ENCODE measurements at regions not wholly inside any gene's neighbourhood (a gene's known extent, or its start where the extent isn't known, plus 50 kb on each side); places are given as distances from the start of the nearest gene placed in this dataset.

- Histone ChIP-seq H3K4me2 (ENCODE audit: low read length) (no peak overlapping the region), H3K79me2 (ENCODE audit: low read length) (no peaks in the 10 kb centered on the region), H3K9me3 (ENCODE audit: insufficient read depth, low read length) (no peaks in the 10 kb centered on the region), H3K36me3 (replicated peaks; ENCODE audit: low read depth, low read length) (no peaks in the 10 kb centered on the region), H3K9ac (ENCODE audit: low read length) (no peak overlapping the region), H3K4me1 (ENCODE audit: low read length) (no peaks in the 10 kb centered on the region), H4K20me1 (ENCODE audit: insufficient read depth, low read length) (no peaks in the 10 kb centered on the region), H3K27ac (ENCODE audit: low read length) (no peak overlapping the region), H2AFZ (ENCODE audit: low read depth, low read length) (no peak overlapping the region), H3K27me3 (ENCODE audit: low read depth, low read length) (peaks cover 14% of the 10 kb centered on the region; the same call in 1 of the 2 replicates), H3K4me3 (ENCODE audit: low read length) (no peak overlapping the region)
- peak; percentile 75 for TF ChIP-seq CTCF (IDR thresholded peaks at IDR 0.05; ENCODE audit: low read depth, low read length)
- TF ChIP-seq EZH2phosphoT487 (IDR thresholded peaks at IDR 0.05; ENCODE audit: low read depth), result no peak
These were observed 243.2 kb upstream of the GSE1 start for GRCh38 chr16:85369741-85370528.

- no peak overlapping the region for H3K27ac ChIP-seq (ENCODE audit: low read length)
- H3K9me3 ChIP-seq (ENCODE audit: insufficient read depth, low read length), result no peaks in the 10 kb centered on the region
- no peaks in the 10 kb centered on the region for H3K4me1 ChIP-seq (ENCODE audit: low read length)
- no peaks in the 10 kb centered on the region for H3K36me3 ChIP-seq (replicated peaks; ENCODE audit: low read depth, low read length)
- H2AFZ ChIP-seq (ENCODE audit: low read depth, low read length), result no peak overlapping the region
- no peak overlapping the region for H3K4me2 ChIP-seq (ENCODE audit: low read length)
- H3K27me3 ChIP-seq (ENCODE audit: low read depth, low read length), result peaks cover 14% of the 10 kb centered on the region; the same call in 1 of the 2 replicates
- H4K20me1 ChIP-seq (ENCODE audit: insufficient read depth, low read length), result no peaks in the 10 kb centered on the region
- no peak overlapping the region for H3K9ac ChIP-seq (ENCODE audit: low read length)
- H3K79me2 ChIP-seq (ENCODE audit: low read length), result no peaks in the 10 kb centered on the region
- TF ChIP-seq EZH2phosphoT487 (IDR thresholded peaks at IDR 0.05; ENCODE audit: low read depth), result no peak
- no peak for TF ChIP-seq CTCF (IDR thresholded peaks at IDR 0.05; ENCODE audit: low read depth, low read length)
- no peak overlapping the region for H3K4me3 ChIP-seq (ENCODE audit: low read length)
These were observed 242.6 kb upstream of the GSE1 start for GRCh38 chr16:85370543-85370880.

GRCh38 chr16:85370881-85371651 is 242.1 kb upstream of the GSE1 start:
- TF ChIP-seq CTCF (IDR thresholded peaks at IDR 0.05; ENCODE audit: low read depth, low read length) (no peak), EZH2phosphoT487 (IDR thresholded peaks at IDR 0.05; ENCODE audit: low read depth) (no peak)
- H3K9ac ChIP-seq (ENCODE audit: low read length), result no peak overlapping the region
- no peaks in the 10 kb centered on the region for H4K20me1 ChIP-seq (ENCODE audit: insufficient read depth, low read length)
- H3K79me2 ChIP-seq (ENCODE audit: low read length), result no peaks in the 10 kb centered on the region
- H2AFZ ChIP-seq (ENCODE audit: low read depth, low read length), result no peak overlapping the region
- H3K4me3 ChIP-seq (ENCODE audit: low read length), result no peak overlapping the region
- no peaks in the 10 kb centered on the region for H3K4me1 ChIP-seq (ENCODE audit: low read length)
- H3K4me2 ChIP-seq (ENCODE audit: low read length), result no peak overlapping the region
- H3K27me3 ChIP-seq (ENCODE audit: low read depth, low read length), result peaks cover 14% of the 10 kb centered on the region; the same call in 1 of the 2 replicates
- H3K36me3 ChIP-seq (replicated peaks; ENCODE audit: low read depth, low read length), result no peaks in the 10 kb centered on the region
- no peaks in the 10 kb centered on the region for H3K9me3 ChIP-seq (ENCODE audit: insufficient read depth, low read length)
- no peak overlapping the region for H3K27ac ChIP-seq (ENCODE audit: low read length)

- H3K4me3 ChIP-seq (ENCODE audit: low read length), result no peak overlapping the region
- no peaks in the 10 kb centered on the region for H3K9me3 ChIP-seq (ENCODE audit: insufficient read depth, low read length)
- no peaks in the 10 kb centered on the region for H4K20me1 ChIP-seq (ENCODE audit: insufficient read depth, low read length)
- no peaks in the 10 kb centered on the region for H3K4me1 ChIP-seq (ENCODE audit: low read length)
- peaks cover 11% of the 10 kb centered on the region; the same call in 1 of the 2 replicates for H3K27me3 ChIP-seq (ENCODE audit: low read depth, low read length)
- no peak overlapping the region for H3K27ac ChIP-seq (ENCODE audit: low read length)
- no peaks in the 10 kb centered on the region for H3K36me3 ChIP-seq (replicated peaks; ENCODE audit: low read depth, low read length)
- H3K4me2 ChIP-seq (ENCODE audit: low read length), result no peak overlapping the region
- H3K79me2 ChIP-seq (ENCODE audit: low read length), result no peaks in the 10 kb centered on the region
- H3K9ac ChIP-seq (ENCODE audit: low read length), result no peak overlapping the region
- no peak for TF ChIP-seq CTCF (IDR thresholded peaks at IDR 0.05; ENCODE audit: low read depth, low read length)
- no peak for TF ChIP-seq EZH2phosphoT487 (IDR thresholded peaks at IDR 0.05; ENCODE audit: low read depth)
- H2AFZ ChIP-seq (ENCODE audit: low read depth, low read length), result no peak overlapping the region
These were observed 241.2 kb upstream of the GSE1 start for GRCh38 chr16:85371948-85372347.
